CD4-positive, alpha-beta T cell (primary cell): ENCODE measurements at regions not wholly inside any gene's neighbourhood (a gene's known extent, or its start where the extent isn't known, plus 50 kb on each side); places are given as distances from the start of the nearest gene placed in this dataset.

Experiments
- ATAC-seq: fragments of 200-7000 bp; cut with Tn5 transposase; one replicate; pipeline ENCODE4 v1.10.0; 2022; ENCODE audit warnings: mild to moderate bottlenecking; ENCODE audit not compliant: poor library complexity
- CTCF ChIA-PET: fragments of 350-600 bp; sonication (Branson Sonifier 250); formaldehyde crosslinking; loops from one replicate; lab custom pipeline; 2021; ENCODE audit warnings: antibody characterized with exemption, inconsistent platforms; lab: Charles Lee
- POLR2A ChIA-PET: fragments of 350-600 bp; sonication (Branson Sonifier 250); formaldehyde crosslinking; loops from one replicate; lab custom pipeline; 2021; ENCODE audit warnings: antibody characterized with exemption, inconsistent platforms; lab: Charles Lee
- DNase-seq, 14 experiments: peaks; one replicate each; pipeline ENCODE4 v3.0.0-alpha.2; 2013 to 2020; ENCODE audit warnings: mixed read lengths in 2 of 14
- H3K27ac ChIP-seq, 2 donors: one replicate each; pipeline versions ENCODE4 v1.5.1 to v1.7.0; 2013; ENCODE audit warnings: low read length in 2 of 2, low read depth in 1 of 2, mild to moderate bottlenecking in 1 of 2
- H3K27me3 ChIP-seq, 2 experiments: 1 replicate in 1 of 2; 2 replicates in 1 of 2; pipeline versions ENCODE4 v1.6.1 to v1.7.0; 2013; ENCODE audit warnings: low read length in 2 of 2, control low read depth in 1 of 2, mild to moderate bottlenecking in 1 of 2, moderate library complexity in 1 of 2; ENCODE audit not compliant: insufficient read depth in 2 of 2, control insufficient read depth in 1 of 2
- H3K36me3 ChIP-seq: one replicate; pipeline ENCODE4 v1.6.1; 2013; ENCODE audit warnings: low read length, control low read depth; ENCODE audit not compliant: insufficient read depth
- H3K4me1 ChIP-seq: one replicate; pipeline ENCODE4 v1.6.1; 2013; ENCODE audit warnings: low read length, control low read depth; ENCODE audit not compliant: insufficient read depth
- H3K4me3 ChIP-seq: one replicate; pipeline ENCODE4 v1.5.1; 2013; ENCODE audit warnings: mild to moderate bottlenecking, low read length, moderate library complexity
- H3K9me3 ChIP-seq, 2 experiments: 1 replicate in 1 of 2; 2 replicates in 1 of 2; pipeline versions ENCODE4 v1.6.1 to v1.7.0; 2013; ENCODE audit warnings: low read length in 2 of 2, mild to moderate bottlenecking in 2 of 2, control low read depth in 1 of 2, moderate library complexity in 1 of 2; ENCODE audit not compliant: control insufficient read depth in 1 of 2, insufficient read depth in 1 of 2
- H3K27ac Mint-ChIP-seq: one replicate; pipeline ENCODE4 v1.8.0; 2020; ENCODE audit warnings: mixed read lengths
- H3K27me3 Mint-ChIP-seq: one replicate; pipeline ENCODE4 v1.8.0; 2021; ENCODE audit warnings: mixed read lengths
- H3K36me3 Mint-ChIP-seq: one replicate; pipeline ENCODE4 v1.8.0; 2021; ENCODE audit warnings: low read depth, mixed read lengths
- H3K4me1 Mint-ChIP-seq: one replicate; pipeline ENCODE4 v1.8.0; 2021; ENCODE audit warnings: low read depth, mixed read lengths
- H3K4me3 Mint-ChIP-seq: one replicate; pipeline ENCODE4 v1.8.0; 2020; ENCODE audit warnings: mild to moderate bottlenecking, mixed read lengths
- H3K9me3 Mint-ChIP-seq: one replicate; pipeline ENCODE4 v1.8.0; 2020; ENCODE audit warnings: mixed read lengths
- CTCF ChIP-seq: fragments of 200-600 bp; IDR thresholded peaks from one replicate; pipeline ENCODE4 v1.8.0; 2022; ENCODE audit warnings: antibody characterized with exemption, mild to moderate bottlenecking
- intact Hi-C, 2 experiments: fragments of 100-400 bp; cut with DNase I in 1 of 2; cut with micrococcal nuclease in 1 of 2; formaldehyde crosslinking; loops; one replicate each; pipeline versions ENCODE4 v1.15.1 to v1.9.0; 2023 to 2025; cut with DNase I, micrococcal nuclease

DNA sequence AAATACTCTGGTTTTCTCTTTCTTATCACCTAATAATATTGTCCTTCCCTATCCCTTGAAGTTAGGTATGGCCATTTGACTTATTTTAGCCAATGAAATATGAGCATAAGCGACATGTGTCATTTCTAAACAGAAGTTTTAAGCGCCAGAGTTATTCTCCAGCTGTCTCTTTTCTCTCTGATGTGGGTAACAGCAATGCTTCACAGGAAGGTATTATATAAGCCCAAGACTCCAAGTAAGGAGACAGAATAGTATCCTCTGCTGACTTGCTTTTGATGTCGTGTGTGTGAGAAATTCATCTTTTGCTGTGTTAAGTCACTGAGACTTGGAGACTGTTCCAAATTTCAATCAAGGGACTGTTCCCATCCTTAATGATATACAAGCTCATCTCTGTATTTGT lies 224.6 kb upstream of the NECTIN3 start:
- POLR2A ChIA-PET, result no interaction called here

GRCh38 chr3:110849064-110849463 lies 222.6 kb upstream of the NECTIN3 start:
- H3K4me3 Mint-ChIP-seq, result no peak overlapping the region
- CTCF ChIA-PET, result no interaction called here
- no peaks in the 10 kb centered on the region for H3K27me3 ChIP-seq
- intact Hi-C loops, result no loop called here
- H3K4me1 Mint-ChIP-seq, result no peaks in the 10 kb centered on the region
- POLR2A ChIA-PET, result no interaction called here
- H3K27ac Mint-ChIP-seq, result no peak overlapping the region
- DNase-seq, result no peak
- no peaks in the 10 kb centered on the region for H3K9me3 Mint-ChIP-seq
- no peaks in the 10 kb centered on the region for H3K36me3 Mint-ChIP-seq
- no peak overlapping the region for H3K27ac ChIP-seq
- no peak for ATAC-seq
- no peaks in the 10 kb centered on the region for H3K9me3 ChIP-seq
- no peaks in the 10 kb centered on the region for H3K4me1 ChIP-seq
- no peak overlapping the region for H3K4me3 ChIP-seq
- H3K27me3 Mint-ChIP-seq, result no peaks in the 10 kb centered on the region
- no peak for TF ChIP-seq CTCF
- no peaks in the 10 kb centered on the region for H3K36me3 ChIP-seq

More for the DNA sequence above, 224.6 kb upstream of the NECTIN3 start:
- Histone ChIP-seq H3K9me3 (no peaks in the 10 kb centered on the region), H3K4me1 (no peaks in the 10 kb centered on the region), H3K27me3 (no peaks in the 10 kb centered on the region), H3K4me3 (no peak overlapping the region), H3K27ac (no peak overlapping the region), H3K36me3 (no peaks in the 10 kb centered on the region)
- CTCF ChIA-PET, result no interaction called here
- Mint-ChIP-seq H3K27ac (no peak overlapping the region), H3K36me3 (no peaks in the 10 kb centered on the region), H3K27me3 (no peaks in the 10 kb centered on the region), H3K9me3 (no peaks in the 10 kb centered on the region), H3K4me1 (no peaks in the 10 kb centered on the region), H3K4me3 (no peak overlapping the region)
- DNase-seq, result no peak
- no peak for ATAC-seq
- no peak for TF ChIP-seq CTCF
- intact Hi-C loops, result no loop called here

DNA sequence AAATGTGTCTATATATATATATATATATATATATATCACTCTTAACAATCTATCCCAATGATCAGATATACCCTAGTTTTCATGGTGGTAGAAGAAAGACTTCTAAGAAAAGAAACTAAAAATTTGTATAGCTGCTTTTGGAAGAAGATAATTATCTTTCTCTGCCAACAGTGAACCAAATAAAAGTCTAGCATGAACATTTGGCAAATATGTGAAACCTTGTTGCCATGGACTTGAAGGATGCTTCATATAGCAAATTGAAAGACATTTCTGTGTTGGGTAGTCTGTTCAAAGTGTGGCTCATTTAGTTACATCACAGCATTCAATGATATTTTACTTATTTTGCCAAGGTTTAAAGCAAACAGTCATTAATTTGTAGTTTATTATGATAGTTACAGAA lies 219.9 kb upstream of the NECTIN3 start:
- POLR2A ChIA-PET, result no interaction called here
- Histone ChIP-seq H3K4me3 (no peak overlapping the region), H3K9me3 (no peaks in the 10 kb centered on the region), H3K36me3 (no peaks in the 10 kb centered on the region), H3K27me3 (no peaks in the 10 kb centered on the region), H3K27ac (no peak overlapping the region), H3K4me1 (no peaks in the 10 kb centered on the region)
- no peaks in the 10 kb centered on the region for H3K36me3 Mint-ChIP-seq
- H3K27ac Mint-ChIP-seq, result no peak overlapping the region
- no peaks in the 10 kb centered on the region for H3K4me1 Mint-ChIP-seq
- ATAC-seq, result no peak
- intact Hi-C loops, result loop anchor here in 1 of 2 experiments (5.0 kb wide), 1 partner anchor 189 kb away; no protein-coding TSS in a partner anchor
- H3K9me3 Mint-ChIP-seq, result no peaks in the 10 kb centered on the region
- H3K4me3 Mint-ChIP-seq, result no peak overlapping the region
- no peaks in the 10 kb centered on the region for H3K27me3 Mint-ChIP-seq
- CTCF ChIA-PET, result no interaction called here
- no peak for TF ChIP-seq CTCF
- no peak for DNase-seq
